ENCODE measurements at regions not wholly inside any gene's neighbourhood (a gene's known extent, or its start where the extent isn't known, plus 50 kb on each side); places are given as distances from the start of the nearest gene placed in this dataset.

GRCh38 chr10:33795529-33795928, 461.1 kb upstream of the NRP1 start:
- Histone ChIP-seq H2AK5ac (ENCODE audit: insufficient read length, low read length) (no peak overlapping the region), H2BK15ac (ENCODE audit: low read depth, low read length) (no peak overlapping the region), H2BK120ac (ENCODE audit: low read depth, low read length, poor library complexity, severe bottlenecking) (no peak overlapping the region), H4K8ac (replicated peaks; ENCODE audit: insufficient read length, low read depth, low read length) (no peak overlapping the region), H3K27me3 (ENCODE audit: insufficient read depth, low read length) (no peaks in the 10 kb centered on the region), H3K18ac (ENCODE audit: insufficient read length, low read depth, low read length) (no peak overlapping the region), H2BK5ac (ENCODE audit: insufficient read length, low read length) (no peak overlapping the region), H3K56ac (ENCODE audit: insufficient read length, low read depth, low read length) (no peak overlapping the region), H2BK12ac (ENCODE audit: insufficient read length, low read depth, low read length) (no peak overlapping the region), H2BK20ac (ENCODE audit: low read depth, low read length, poor library complexity, severe bottlenecking) (no peak overlapping the region), H2AFZ (ENCODE audit: low read length) (no peak overlapping the region), H3K79me2 (ENCODE audit: insufficient read depth, low read length) (no peaks in the 10 kb centered on the region), H4K91ac (ENCODE audit: insufficient read length, low read depth, low read length) (no peak overlapping the region), H3K9ac (ENCODE audit: extremely low read depth, insufficient read length, low read length) (no peak overlapping the region), H4K20me1 (ENCODE audit: control insufficient read depth, insufficient read depth, insufficient read length) (no peaks in the 10 kb centered on the region), H3K4me1 (ENCODE audit: insufficient read depth, low read length) (peaks cover 10% of the 10 kb centered on the region; the same call in 1 of the 2 replicates), H3K79me1 (ENCODE audit: insufficient read depth, low read depth, low read length, poor library complexity, severe bottlenecking) (no peaks in the 10 kb centered on the region), H3K23ac (ENCODE audit: insufficient read length, low read depth, low read length) (no peak overlapping the region), H3K23me2 (ENCODE audit: insufficient read length, low read depth, low read length, poor library complexity, severe bottlenecking) (no peaks in the 10 kb centered on the region), H3K14ac (ENCODE audit: insufficient read depth, low read length) (no peak overlapping the region), H4K5ac (ENCODE audit: insufficient read length, low read depth, low read length) (no peak overlapping the region), H3K4ac (ENCODE audit: low read depth, low read length) (no peak overlapping the region), H3T11ph (ENCODE audit: low read length) (no peak overlapping the region), H3K9me3 (ENCODE audit: control insufficient read depth, low read depth, low read length) (no peaks in the 10 kb centered on the region), H3K4me2 (ENCODE audit: insufficient read depth, insufficient read length, low read length) (no peak overlapping the region), H3K27ac (ENCODE audit: insufficient read length, low read depth, low read length) (no peak overlapping the region)
- Mint-ChIP-seq H3K4me1 (peaks cover 25 to 26% of the 10 kb centered on the region in 2 experiments), H3K36me3 (ENCODE audit: insufficient read depth in 1 of 3, low read depth in 3 of 3) (no peaks in the 10 kb centered on the region), H3K27me3 (ENCODE audit: low read depth) (no peaks in the 10 kb centered on the region), H3K27ac (no peak overlapping the region), H3K9me3 (no peaks in the 10 kb centered on the region; a peak in 1 of 5 replicates), H3K4me3 (no peak overlapping the region)
- DNase-seq: no peak
- no peak for TF ChIP-seq CTCF (conservative IDR thresholded peaks at IDR 0.05)

Data from H9 (cell line).